Uterus (tissue), 3 donors: ENCODE measurements at regions not wholly inside any gene's neighbourhood (a gene's known extent, or its start where the extent isn't known, plus 50 kb on each side); places are given as distances from the start of the nearest gene placed in this dataset.

Experiments
- DNase-seq, 2 donors: peaks; one replicate each; pipeline ENCODE4 v3.0.0-alpha.2; 2019 to 2020
- H3K27ac ChIP-seq, 2 donors: fragments of 200-600 bp; sonication (generic); 1 replicate in 1 of 2; 2 replicates in 1 of 2; pipeline ENCODE4 v1.5.1; 2016 to 2018
- H3K27me3 ChIP-seq, 2 donors: fragments of 200-600 bp; sonication (generic); one replicate each; pipeline ENCODE4 v1.5.1; 2018 to 2019; ENCODE audit warnings: control low read depth in 1 of 2
- H3K36me3 ChIP-seq, 2 donors: fragments of 200-600 bp; sonication (generic); one replicate each; pipeline ENCODE4 v1.5.1; 2019; ENCODE audit warnings: control low read depth in 1 of 2
- H3K4me1 ChIP-seq, 2 donors: fragments of 200-600 bp; sonication (generic); one replicate each; pipeline ENCODE4 v1.5.1; 2018 to 2019; ENCODE audit warnings: control low read depth in 1 of 2
- H3K4me3 ChIP-seq, 2 donors: fragments of 200-600 bp; sonication (generic); 1 replicate in 1 of 2; 2 replicates in 1 of 2; pipeline ENCODE4 v1.5.1; 2018 to 2019; ENCODE audit warnings: mild to moderate bottlenecking in 1 of 2
- H3K9me3 ChIP-seq, 2 donors: fragments of 200-600 bp; sonication (generic); one replicate each; pipeline ENCODE4 v1.5.1; 2019; ENCODE audit warnings: control low read depth in 1 of 2
- POLR2A ChIP-seq, 2 donors: fragments of 450-650 bp; IDR thresholded peaks; one replicate each; pipeline ENCODE4 v1.6.1; 2016; ENCODE audit warnings: antibody characterized with exemption in 2 of 2, mild to moderate bottlenecking in 1 of 2, moderate library complexity in 1 of 2
- intact Hi-C: fragments of 100-400 bp; cut with DNase I; formaldehyde crosslinking; loops from one replicate; pipeline ENCODE4 v1.15.1; 2023; ENCODE audit warnings: low total_unique reads
- TF ChIP-seq, protein P1 (sequence below), 4 experiments: fragments of 200-600 bp in 2 of 4; fragments of 450-650 bp in 2 of 4; sonication (generic) in 2 of 4; IDR thresholded peaks; one replicate each; pipeline ENCODE4 v1.5.1; 2016 to 2019; ENCODE audit warnings: antibody characterized with exemption in 4 of 4, mild to moderate bottlenecking in 2 of 4, moderate library complexity in 1 of 4
- donor health status: DM: yes; HTN: yes; CAD: no.

DNA sequence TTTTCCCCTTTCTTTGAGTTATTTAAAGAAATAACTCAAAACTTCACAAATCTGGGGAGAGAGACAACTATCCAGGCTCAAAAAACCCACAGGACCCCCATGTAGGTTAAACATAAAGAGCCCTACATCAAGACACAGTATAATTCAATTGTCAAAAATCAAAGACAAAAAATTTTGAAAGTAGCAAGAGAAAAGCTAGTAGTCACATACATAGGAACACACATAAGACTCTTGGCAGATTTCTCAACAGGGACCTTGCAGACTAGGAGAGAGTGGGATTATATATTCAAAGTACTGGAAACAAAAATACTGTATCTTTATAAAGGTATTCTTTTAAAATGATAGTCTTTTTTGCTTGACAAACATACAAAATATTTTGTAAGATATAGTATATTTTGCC lies 296.9 kb downstream of the OSTF1 start:
- Histone ChIP-seq H3K27ac (no peak overlapping the region), H3K4me3 (no peak overlapping the region), H3K36me3 (no peaks in the 10 kb centered on the region), H3K27me3 (no peaks in the 10 kb centered on the region), H3K4me1 (no peaks in the 10 kb centered on the region), H3K9me3 (peaks cover 0 to 5% of the 10 kb centered on the region in 2 donors)
- TF ChIP-seq, protein P1, sequence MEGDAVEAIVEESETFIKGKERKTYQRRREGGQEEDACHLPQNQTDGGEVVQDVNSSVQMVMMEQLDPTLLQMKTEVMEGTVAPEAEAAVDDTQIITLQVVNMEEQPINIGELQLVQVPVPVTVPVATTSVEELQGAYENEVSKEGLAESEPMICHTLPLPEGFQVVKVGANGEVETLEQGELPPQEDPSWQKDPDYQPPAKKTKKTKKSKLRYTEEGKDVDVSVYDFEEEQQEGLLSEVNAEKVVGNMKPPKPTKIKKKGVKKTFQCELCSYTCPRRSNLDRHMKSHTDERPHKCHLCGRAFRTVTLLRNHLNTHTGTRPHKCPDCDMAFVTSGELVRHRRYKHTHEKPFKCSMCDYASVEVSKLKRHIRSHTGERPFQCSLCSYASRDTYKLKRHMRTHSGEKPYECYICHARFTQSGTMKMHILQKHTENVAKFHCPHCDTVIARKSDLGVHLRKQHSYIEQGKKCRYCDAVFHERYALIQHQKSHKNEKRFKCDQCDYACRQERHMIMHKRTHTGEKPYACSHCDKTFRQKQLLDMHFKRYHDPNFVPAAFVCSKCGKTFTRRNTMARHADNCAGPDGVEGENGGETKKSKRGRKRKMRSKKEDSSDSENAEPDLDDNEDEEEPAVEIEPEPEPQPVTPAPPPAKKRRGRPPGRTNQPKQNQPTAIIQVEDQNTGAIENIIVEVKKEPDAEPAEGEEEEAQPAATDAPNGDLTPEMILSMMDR (IDR thresholded peaks at IDR 0.05), result no peak
- no peak for TF ChIP-seq POLR2A (IDR thresholded peaks at IDR 0.05)
- no peak for DNase-seq
- intact Hi-C loops, result no loop called here

DNA sequence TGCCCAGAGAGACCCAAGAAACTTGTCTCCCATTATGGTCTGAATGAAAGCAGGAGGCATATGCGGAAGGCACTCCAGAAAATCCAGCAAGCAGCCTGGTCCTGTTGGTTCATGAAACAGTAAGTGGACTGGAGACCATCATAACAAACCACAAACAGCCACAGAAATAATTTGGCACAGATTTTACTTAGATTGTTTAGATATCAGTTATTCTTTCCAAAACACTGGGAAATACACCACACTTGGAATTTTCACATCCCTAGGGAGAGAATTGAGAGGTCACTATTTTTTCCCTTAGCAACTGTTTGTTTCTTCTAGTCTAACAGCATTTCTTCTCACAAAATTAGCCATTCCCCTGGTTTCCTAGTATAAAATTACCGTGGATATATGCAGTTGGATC lies 300.8 kb downstream of the OSTF1 start:
- H3K36me3 ChIP-seq, result no peaks in the 10 kb centered on the region
- no peak for DNase-seq
- no peak for TF ChIP-seq POLR2A (IDR thresholded peaks at IDR 0.05)
- TF ChIP-seq, protein P1 (IDR thresholded peaks at IDR 0.05), result no peak
- no peaks in the 10 kb centered on the region for H3K27me3 ChIP-seq
- intact Hi-C loops, result no loop called here
- peaks cover 0 to 5% of the 10 kb centered on the region in 2 donors for H3K9me3 ChIP-seq
- no peak overlapping the region for H3K4me3 ChIP-seq
- H3K4me1 ChIP-seq, result no peaks in the 10 kb centered on the region
- no peak overlapping the region for H3K27ac ChIP-seq

DNA sequence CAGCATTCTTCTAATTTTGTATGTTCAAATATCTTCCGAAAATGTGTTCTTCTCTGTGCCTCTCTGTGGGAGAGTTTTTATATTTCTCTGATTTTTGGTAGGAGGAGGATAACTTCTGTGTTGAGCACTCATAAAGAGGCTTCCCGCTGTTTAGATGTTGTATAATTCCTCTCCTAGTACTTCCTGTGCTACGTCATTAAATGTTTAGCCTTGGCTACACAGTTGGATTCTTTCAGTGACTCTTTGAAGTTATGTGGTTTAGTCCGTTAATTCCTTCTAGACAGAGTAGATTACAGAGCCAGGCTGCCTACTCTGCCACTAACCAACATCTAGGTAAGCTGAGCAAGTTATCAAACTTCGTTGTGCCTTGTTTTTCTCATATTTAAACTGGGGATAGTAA lies 302.6 kb downstream of the OSTF1 start:
- intact Hi-C loops, result no loop called here
- no peaks in the 10 kb centered on the region for H3K36me3 ChIP-seq
- H3K27ac ChIP-seq, result no peak overlapping the region
- H3K27me3 ChIP-seq, result no peaks in the 10 kb centered on the region
- H3K9me3 ChIP-seq, result no peaks in the 10 kb centered on the region
- no peaks in the 10 kb centered on the region for H3K4me1 ChIP-seq
- DNase-seq, result no peak
- H3K4me3 ChIP-seq, result no peak overlapping the region
- TF ChIP-seq, protein P1 (IDR thresholded peaks at IDR 0.05), result no peak
- TF ChIP-seq POLR2A (IDR thresholded peaks at IDR 0.05), result no peak

DNA sequence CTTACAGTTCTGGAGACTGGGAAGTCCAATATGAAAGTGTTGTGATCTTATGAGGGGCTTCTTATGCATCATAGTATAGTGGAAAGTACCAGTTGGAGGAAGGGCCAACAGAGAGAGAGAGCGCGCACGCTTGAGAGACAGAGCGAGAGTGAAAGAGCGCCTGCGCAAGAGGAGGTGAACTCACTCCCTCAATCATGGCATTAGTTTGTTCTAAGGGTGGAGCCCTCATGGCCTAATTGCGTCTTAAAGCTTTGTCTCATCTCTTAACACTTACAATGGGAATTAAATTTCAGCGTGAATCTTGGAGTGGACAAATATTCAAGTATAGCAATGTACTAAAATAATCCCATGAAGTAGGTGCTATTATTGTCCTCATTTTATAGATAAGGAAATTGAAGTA lies 303.2 kb downstream of the OSTF1 start:
- no peak for TF ChIP-seq POLR2A (IDR thresholded peaks at IDR 0.05)
- TF ChIP-seq, protein P1 (IDR thresholded peaks at IDR 0.05), result no peak
- Histone ChIP-seq H3K27ac (no peak overlapping the region), H3K9me3 (no peaks in the 10 kb centered on the region), H3K36me3 (no peaks in the 10 kb centered on the region), H3K27me3 (no peaks in the 10 kb centered on the region), H3K4me1 (no peaks in the 10 kb centered on the region), H3K4me3 (no peak overlapping the region)
- DNase-seq, result no peak
- intact Hi-C loops, result no loop called here

DNA sequence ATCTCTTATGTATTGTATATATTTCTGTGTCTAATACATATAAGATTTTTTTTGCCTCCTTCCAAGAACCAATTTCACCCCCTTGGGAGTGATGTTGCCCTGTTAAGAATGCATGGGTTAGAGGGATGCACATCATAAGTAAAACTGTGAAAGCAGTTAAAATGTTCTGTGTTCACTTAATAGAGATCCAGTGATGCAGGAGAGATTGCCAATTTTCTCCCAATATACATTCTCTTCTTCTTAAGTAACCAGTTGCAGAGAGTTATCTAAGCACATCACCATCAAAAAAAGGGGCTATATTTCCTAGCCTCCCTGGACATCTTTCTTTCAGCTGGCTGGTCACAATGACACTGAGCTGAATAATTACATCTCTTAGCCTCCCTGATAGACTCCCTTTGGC lies 307.0 kb downstream of the OSTF1 start:
- H3K4me3 ChIP-seq, result no peak overlapping the region
- TF ChIP-seq, protein P1 (IDR thresholded peaks at IDR 0.05), result no peak

More for the DNA sequence above, 307.0 kb downstream of the OSTF1 start:
- no peaks in the 10 kb centered on the region for H3K9me3 ChIP-seq
- DNase-seq, result no peak
- H3K27ac ChIP-seq, result no peak overlapping the region
- intact Hi-C loops, result no loop called here
- H3K36me3 ChIP-seq, result no peaks in the 10 kb centered on the region
- no peaks in the 10 kb centered on the region for H3K27me3 ChIP-seq
- H3K4me1 ChIP-seq, result no peaks in the 10 kb centered on the region
